NT2/D1 (cell line): ENCODE measurements at regions not wholly inside any gene's neighbourhood (a gene's known extent, or its start where the extent isn't known, plus 50 kb on each side); places are given as distances from the start of the nearest gene placed in this dataset.

Source experiments
- SUZ12 ChIP-seq: IDR thresholded peaks from 2 replicates; pipeline ENCODE4 v1.6.1; 2011; ENCODE audit not compliant: insufficient read length, insufficient read depth; ENCODE audit errors: extremely low read depth
- YY1 ChIP-seq: IDR thresholded peaks from 2 replicates; pipeline ENCODE4 v1.6.1; 2011; ENCODE audit not compliant: insufficient read length, insufficient read depth
- ZNF274 ChIP-seq: IDR thresholded peaks from 2 replicates; pipeline ENCODE4 v1.6.1; 2011; ENCODE audit warnings: mild to moderate bottlenecking, low read depth, low read length

DNA sequence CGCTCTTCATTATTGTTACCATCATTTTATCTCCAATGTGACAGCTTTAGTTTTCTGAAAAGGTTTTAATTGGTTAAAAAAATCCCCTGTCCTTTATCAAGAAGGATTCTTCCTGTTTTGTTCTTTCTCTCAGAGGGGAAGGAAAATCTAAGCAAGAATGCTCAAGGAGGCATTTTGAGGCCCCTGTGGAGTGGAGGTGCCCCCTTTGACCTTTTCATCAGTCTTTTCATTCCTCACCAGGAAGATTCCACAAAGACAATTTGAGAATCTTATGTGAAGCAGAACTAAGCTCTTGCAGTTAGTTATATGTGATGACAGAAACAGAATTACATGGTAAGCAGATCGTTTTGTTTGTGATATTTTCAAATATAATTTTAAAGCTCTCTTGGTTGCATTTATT lies 489.6 kb downstream of the MAN2A1 start:
- TF ChIP-seq YY1 (no peak), ZNF274 (no peak), SUZ12 (no peak)
